Inflammatory macrophage (primary cell): ENCODE measurements at regions not wholly inside any gene's neighbourhood (a gene's known extent, or its start where the extent isn't known, plus 50 kb on each side); places are given as distances from the start of the nearest gene placed in this dataset.
"Not testable (repeated sequence)": the region's sequence is repeated elsewhere in the genome, so short reads cannot be mapped to it uniquely, and the experiment has no call there.

ENCODE experiments used
- DNase-seq, 2 donors: peaks; one replicate each; pipeline ENCODE4 v3.0.0-alpha.2; 2020 to 2022

GRCh38 chr11:42329929-42330565, 870.6 kb upstream of the LRRC4C start:
- no peak for DNase-seq

GRCh38 chr11:42337786-42338455, 878.5 kb upstream of the LRRC4C start:
- no peak for DNase-seq

GRCh38 chr11:42344204-42344792, 884.8 kb upstream of the LRRC4C start:
- no peak for DNase-seq

- DNase-seq, result no peak
Measured at GRCh38 chr11:42345933-42346332, 886.5 kb upstream of the LRRC4C start.

- no peak for DNase-seq
Measured at GRCh38 chr11:42363701-42364100, 904.2 kb upstream of the LRRC4C start.

GRCh38 chr11:42390116-42390515, 921.7 kb upstream of the API5 start:
- DNase-seq, result no peak

DNA sequence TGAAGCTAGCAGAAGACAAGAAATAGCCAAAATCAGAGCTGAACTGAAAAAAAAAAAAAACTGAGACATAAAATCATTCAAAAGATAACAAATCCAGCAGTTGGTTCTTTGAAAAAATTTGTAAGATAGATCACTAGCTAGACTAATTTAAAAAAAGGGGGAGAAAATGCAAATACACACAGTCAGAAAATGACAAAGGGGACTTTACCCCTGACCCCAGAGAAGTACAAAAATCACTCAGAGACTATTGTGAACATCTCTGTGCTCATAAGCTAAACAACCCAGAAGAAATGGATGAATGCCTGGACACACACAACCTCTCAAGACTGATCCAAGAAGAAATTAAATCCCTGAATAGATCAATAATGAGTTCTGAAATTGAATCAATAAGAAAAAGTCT, 914.3 kb upstream of the API5 start:
- no peak for DNase-seq

- no peak for DNase-seq
Measured at GRCh38 chr11:42407341-42407740, 904.5 kb upstream of the API5 start.

- DNase-seq, result peak in 1 of 2 donors; percentile 13
Measured at GRCh38 chr11:42410251-42410955, 901.4 kb upstream of the API5 start.

- DNase-seq, result no peak
Measured at GRCh38 chr11:42412590-42412989, 899.2 kb upstream of the API5 start.

DNA sequence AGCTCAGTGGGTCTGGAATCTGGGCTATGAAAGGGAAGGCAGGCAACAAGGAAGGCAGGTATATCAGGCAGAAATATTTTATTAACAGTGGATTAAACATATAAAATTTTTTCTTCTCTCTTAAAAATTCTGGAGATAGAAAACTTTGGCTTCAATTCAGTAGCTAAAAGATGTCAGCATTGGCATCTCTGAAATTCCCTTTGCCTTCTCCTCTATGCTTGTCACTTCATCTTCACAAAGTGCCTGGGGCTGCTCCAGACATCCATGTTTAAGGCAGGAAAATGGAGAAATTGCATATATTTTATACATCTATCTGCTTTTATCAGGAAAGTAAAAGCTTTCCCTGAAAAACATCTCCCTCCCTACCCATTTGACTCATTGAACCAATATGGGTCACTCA, 894.1 kb upstream of the API5 start:
- no peak for DNase-seq

DNA sequence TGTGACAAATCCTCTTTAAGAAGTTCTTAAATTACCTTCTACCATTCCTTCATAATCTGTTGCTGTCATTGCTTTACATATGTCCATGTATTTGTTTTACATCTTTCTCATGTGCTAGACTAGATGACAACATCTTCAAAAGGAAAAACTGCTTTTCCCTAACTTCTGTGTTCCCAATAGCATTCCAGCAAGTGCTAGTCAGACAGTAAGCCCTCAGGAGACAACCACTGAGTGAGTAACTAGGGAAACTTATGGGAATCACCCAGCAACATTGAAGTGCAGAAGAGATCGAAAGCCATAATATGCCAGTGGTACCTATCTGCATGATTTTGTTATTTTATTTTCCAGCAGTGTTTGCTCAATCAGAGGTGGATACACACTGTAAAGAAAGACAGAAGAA, 889.7 kb upstream of the API5 start:
- DNase-seq, result no peak

- DNase-seq, result not testable (repeated sequence)
Measured at GRCh38 chr11:42434911-42435310, 876.9 kb upstream of the API5 start.

DNA sequence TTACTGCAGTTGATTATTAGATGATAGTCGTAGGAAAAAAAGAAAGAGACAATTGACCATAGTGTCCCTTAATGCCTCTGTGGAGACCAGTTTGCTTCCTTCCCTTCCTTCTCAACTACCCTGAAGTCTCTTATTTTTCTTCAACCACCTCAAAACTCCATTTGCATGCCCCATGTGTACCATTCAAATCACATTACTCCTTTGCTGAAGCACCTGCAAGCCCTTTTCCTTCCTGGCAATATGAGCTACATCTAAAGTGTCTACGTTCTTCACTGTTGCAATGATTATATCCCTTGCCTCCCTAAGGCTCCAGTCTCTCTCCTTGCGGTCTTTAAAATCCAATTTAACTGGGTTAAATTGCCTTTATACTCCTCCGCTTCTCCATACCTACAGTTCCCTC, 867.4 kb upstream of the API5 start:
- DNase-seq, result no peak

GRCh38 chr11:42462558-42463310, 849.1 kb upstream of the API5 start:
- no peak for DNase-seq

DNA sequence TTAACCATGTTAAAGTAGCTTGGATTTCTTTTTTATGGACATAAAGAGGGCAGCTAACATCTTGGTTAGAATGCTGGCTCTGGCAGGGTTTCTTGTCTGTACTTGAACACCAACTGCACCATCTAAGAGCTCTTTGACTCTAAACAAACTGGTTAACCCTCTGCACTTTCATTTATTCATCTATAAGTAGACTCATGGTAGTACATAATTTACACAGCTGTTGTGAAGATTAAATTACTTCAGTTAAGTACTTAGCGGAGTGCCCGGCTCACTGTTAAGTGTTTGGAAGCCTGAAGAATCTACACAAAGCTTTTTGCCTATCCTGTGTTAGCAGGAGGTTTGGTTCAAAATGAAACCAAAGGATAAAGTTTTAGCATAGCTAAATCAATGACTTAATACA, 846.2 kb upstream of the API5 start:
- no peak for DNase-seq

DNA sequence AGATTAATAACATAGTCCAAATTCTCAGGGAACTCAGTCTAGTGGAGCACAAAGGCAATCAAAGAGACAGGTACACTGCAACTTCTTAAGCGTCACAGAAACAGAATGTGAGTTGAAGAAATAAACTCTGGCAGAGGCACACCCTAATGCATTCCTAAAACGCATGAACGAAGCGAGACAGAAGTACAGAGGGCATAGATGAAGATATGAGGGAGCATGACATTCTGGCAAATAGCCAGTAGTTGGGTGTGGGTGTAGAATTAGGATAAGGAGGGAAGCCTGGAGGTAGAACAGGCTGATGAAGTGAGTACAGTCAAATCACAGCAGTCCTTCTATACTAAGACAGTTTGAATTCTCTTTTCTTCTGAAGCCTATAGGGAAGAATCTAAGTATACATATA, 838.7 kb upstream of the API5 start:
- no peak for DNase-seq

DNA sequence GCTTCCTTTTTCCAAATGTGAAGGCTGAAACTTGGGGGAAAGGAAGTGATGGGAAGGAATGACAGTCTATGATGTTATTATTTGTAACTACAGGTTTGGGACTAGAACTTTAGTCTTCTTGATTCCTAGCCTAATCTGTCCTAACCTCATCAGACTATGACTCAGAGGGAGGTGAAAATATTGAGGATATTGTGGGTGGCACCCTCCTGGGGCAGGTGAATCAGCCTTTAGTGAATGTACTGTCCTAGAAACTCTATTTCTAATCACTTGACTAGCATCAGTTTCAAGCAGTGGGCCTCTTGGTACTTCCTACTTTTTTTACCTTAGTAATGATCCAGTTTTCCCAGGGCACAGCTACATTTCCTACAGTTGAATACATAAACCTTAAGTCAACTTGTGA, 829.0 kb upstream of the API5 start:
- DNase-seq, result no peak

- DNase-seq, result no peak
Measured at GRCh38 chr11:42490506-42490905, 821.3 kb upstream of the API5 start.

DNA sequence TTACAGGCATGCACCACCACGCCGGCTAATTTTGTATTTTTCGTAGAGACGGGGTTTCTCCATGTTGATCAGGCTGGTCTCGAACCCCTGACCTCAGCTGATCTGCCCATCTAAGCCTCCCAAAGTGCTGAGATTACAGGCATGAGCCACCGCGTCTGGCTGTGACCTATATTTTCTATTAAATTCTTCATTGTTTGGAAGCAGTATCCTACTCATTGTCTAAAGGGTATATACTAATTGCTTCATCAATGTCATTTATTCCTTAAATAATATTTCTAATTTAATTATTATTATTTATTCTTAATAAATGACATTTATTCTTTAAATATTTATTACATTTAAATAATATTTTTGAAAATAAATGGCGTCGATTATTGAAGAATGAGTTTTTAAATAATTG, 817.3 kb upstream of the API5 start:
- DNase-seq, result no peak

- no peak for DNase-seq
Measured at GRCh38 chr11:42498971-42499370, 812.8 kb upstream of the API5 start.

- DNase-seq, result no peak
Measured at GRCh38 chr11:42502151-42502550, 809.6 kb upstream of the API5 start.

DNA sequence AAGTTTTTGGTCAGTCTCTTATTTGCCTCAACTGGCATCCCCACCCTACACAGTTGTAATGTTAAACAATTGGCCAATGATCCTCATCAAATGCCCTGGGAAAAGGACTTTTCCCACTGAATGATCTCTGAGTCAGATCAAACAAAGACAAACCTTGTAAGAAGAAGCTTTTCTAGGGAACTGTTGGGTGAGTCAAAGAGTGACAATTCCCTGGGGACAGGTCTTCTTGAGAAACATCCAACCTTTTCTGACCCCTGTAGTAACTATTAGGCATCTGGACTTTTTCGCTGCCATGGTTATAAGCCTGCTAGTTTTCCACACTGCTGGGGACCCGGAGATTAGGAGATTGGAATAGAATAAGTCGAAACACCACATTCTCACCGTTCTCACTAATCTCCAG, 789.8 kb upstream of the API5 start:
- DNase-seq, result no peak
